ENCODE measurements at regions not wholly inside any gene's neighbourhood (a gene's known extent, or its start where the extent isn't known, plus 50 kb on each side); places are given as distances from the start of the nearest gene placed in this dataset.
"Not testable (repeated sequence)": the region's sequence is repeated elsewhere in the genome, so short reads cannot be mapped to it uniquely, and the experiment has no call there.

GRCh38 chr9:16293610-16294009, 576.9 kb downstream of the BNC2 start:
- no peak overlapping the region for H3K27ac ChIP-seq
- H3K79me2 ChIP-seq (ENCODE audit: insufficient read depth, low read depth): no peaks in the 10 kb centered on the region
- no peaks in the 10 kb centered on the region for H4K20me1 ChIP-seq (ENCODE audit: insufficient read depth)
- no peak overlapping the region for H2AFZ ChIP-seq (ENCODE audit: low read depth)
- H3K36me3 ChIP-seq (ENCODE audit: insufficient read depth): no peaks in the 10 kb centered on the region
- H3K4me3 ChIP-seq (IDR thresholded peaks at IDR 0.05; ENCODE audit: insufficient read depth, low read depth, low read length): no peak overlapping the region
- no peak for TF ChIP-seq CTCF (conservative IDR thresholded peaks at IDR 0.05; ENCODE audit: low read depth, low read length)
- H3K4me1 ChIP-seq (ENCODE audit: low read depth, poor library complexity, severe bottlenecking): no peaks in the 10 kb centered on the region
- no peaks in the 10 kb centered on the region for H3K27me3 ChIP-seq (ENCODE audit: insufficient read depth, low read depth)
- no peak overlapping the region for H3K9ac ChIP-seq
- H3K4me2 ChIP-seq: no peak overlapping the region

- TF ChIP-seq CTCF (conservative IDR thresholded peaks at IDR 0.05; ENCODE audit: low read depth, low read length): no peak
- Histone ChIP-seq H3K79me2 (ENCODE audit: insufficient read depth, low read depth) (no peaks in the 10 kb centered on the region), H2AFZ (ENCODE audit: low read depth) (no peak overlapping the region), H3K27ac (no peak overlapping the region), H3K4me1 (ENCODE audit: low read depth, poor library complexity, severe bottlenecking) (no peaks in the 10 kb centered on the region), H3K27me3 (ENCODE audit: insufficient read depth, low read depth) (no peaks in the 10 kb centered on the region), H3K36me3 (ENCODE audit: insufficient read depth) (no peaks in the 10 kb centered on the region), H3K4me3 (IDR thresholded peaks at IDR 0.05; ENCODE audit: insufficient read depth, low read depth, low read length) (no peak overlapping the region), H4K20me1 (ENCODE audit: insufficient read depth) (no peaks in the 10 kb centered on the region), H3K9ac (no peak overlapping the region), H3K4me2 (no peak overlapping the region)
Observed at GRCh38 chr9:16294133-16294770, 576.2 kb downstream of the BNC2 start.

GRCh38 chr9:16294940-16295339, 575.5 kb downstream of the BNC2 start:
- not testable (repeated sequence) for H4K20me1 ChIP-seq (ENCODE audit: insufficient read depth); H3K79me2 ChIP-seq (ENCODE audit: insufficient read depth, low read depth); H3K27me3 ChIP-seq (ENCODE audit: insufficient read depth, low read depth); H3K9ac ChIP-seq; H2AFZ ChIP-seq (ENCODE audit: low read depth); H3K27ac ChIP-seq; H3K4me1 ChIP-seq (ENCODE audit: low read depth, poor library complexity, severe bottlenecking); H3K4me3 ChIP-seq (IDR thresholded peaks at IDR 0.05; ENCODE audit: insufficient read depth, low read depth, low read length); H3K36me3 ChIP-seq (ENCODE audit: insufficient read depth); H3K4me2 ChIP-seq

- not testable (repeated sequence) for H3K4me3 ChIP-seq (IDR thresholded peaks at IDR 0.05; ENCODE audit: insufficient read depth, low read depth, low read length); H3K9ac ChIP-seq; H3K27ac ChIP-seq; H3K27me3 ChIP-seq (ENCODE audit: insufficient read depth, low read depth); H3K4me1 ChIP-seq (ENCODE audit: low read depth, poor library complexity, severe bottlenecking); H2AFZ ChIP-seq (ENCODE audit: low read depth); H3K4me2 ChIP-seq; H3K79me2 ChIP-seq (ENCODE audit: insufficient read depth, low read depth); H3K36me3 ChIP-seq (ENCODE audit: insufficient read depth); H4K20me1 ChIP-seq (ENCODE audit: insufficient read depth)
Observed at GRCh38 chr9:16299368-16299767, 571.1 kb downstream of the BNC2 start.

GRCh38 chr9:16303506-16303905, 567.0 kb downstream of the BNC2 start:
- Histone ChIP-seq H3K4me1 (ENCODE audit: low read depth, poor library complexity, severe bottlenecking) (no peaks in the 10 kb centered on the region), H3K4me2 (no peak overlapping the region), H4K20me1 (ENCODE audit: insufficient read depth) (no peaks in the 10 kb centered on the region), H3K27ac (no peak overlapping the region), H3K4me3 (IDR thresholded peaks at IDR 0.05; ENCODE audit: insufficient read depth, low read depth, low read length) (no peak overlapping the region), H3K36me3 (ENCODE audit: insufficient read depth) (no peaks in the 10 kb centered on the region), H2AFZ (ENCODE audit: low read depth) (no peak overlapping the region), H3K27me3 (ENCODE audit: insufficient read depth, low read depth) (no peaks in the 10 kb centered on the region), H3K9ac (no peak overlapping the region), H3K79me2 (ENCODE audit: insufficient read depth, low read depth) (no peaks in the 10 kb centered on the region)
- TF ChIP-seq CTCF (conservative IDR thresholded peaks at IDR 0.05; ENCODE audit: low read depth, low read length): no peak

Measured in KMS-11 (cell line).